RWPE1 (cell line): ENCODE measurements at regions not wholly inside any gene's neighbourhood (a gene's known extent, or its start where the extent isn't known, plus 50 kb on each side); places are given as distances from the start of the nearest gene placed in this dataset.

ENCODE experiments used
- CTCF ChIA-PET: fragments of 350-600 bp; sonication (Branson Sonifier 250); formaldehyde crosslinking; extraction: SDS; loops from one replicate; lab custom pipeline; 2021; lab: Yijun Ruan, JAX
- POLR2A ChIA-PET: fragments of 400-600 bp; formaldehyde crosslinking; extraction: SDS; loops from one replicate; lab custom pipeline; 2020; ENCODE audit warnings: antibody characterized with exemption; ENCODE audit not compliant: low non-redundant PET; lab: Yijun Ruan, JAX
- DNase-seq: peaks from one replicate; pipeline ENCODE4 v3.0.0; 2012; ENCODE audit warnings: low spot score
- H3K27ac ChIP-seq: fragments of 450-650 bp; 2 replicates; pipeline ENCODE4 v1.5.1; 2017
- TF ChIP-seq, protein P1 (sequence below): fragments of 450-650 bp; conservative IDR thresholded peaks from 2 replicates; pipeline ENCODE4 v1.5.1; 2017; ENCODE audit warnings: low read depth, mild to moderate bottlenecking

DNA sequence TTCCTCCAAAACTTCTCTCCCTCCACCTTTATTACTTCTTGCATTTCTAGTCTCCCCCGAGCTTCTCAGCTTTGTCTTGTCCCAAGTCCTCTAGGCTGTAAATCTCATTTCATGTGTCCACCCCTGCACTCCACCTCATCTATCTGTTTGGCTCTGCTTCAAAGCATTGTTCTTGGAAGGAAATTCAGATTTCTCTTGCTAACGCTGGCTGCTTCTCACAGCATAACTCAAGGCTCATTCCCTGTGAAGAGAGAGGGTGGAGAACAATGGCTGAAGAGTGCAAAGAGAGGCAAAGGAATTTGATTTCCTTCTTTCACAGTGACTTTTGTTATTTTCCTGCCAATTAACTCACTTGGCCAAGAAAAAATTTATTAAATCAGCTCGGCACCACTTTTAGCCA, 476.5 kb downstream of the TMEM114 start:
- CTCF ChIA-PET = no interaction called here
- POLR2A ChIA-PET = no interaction called here
- TF ChIP-seq, protein P1, sequence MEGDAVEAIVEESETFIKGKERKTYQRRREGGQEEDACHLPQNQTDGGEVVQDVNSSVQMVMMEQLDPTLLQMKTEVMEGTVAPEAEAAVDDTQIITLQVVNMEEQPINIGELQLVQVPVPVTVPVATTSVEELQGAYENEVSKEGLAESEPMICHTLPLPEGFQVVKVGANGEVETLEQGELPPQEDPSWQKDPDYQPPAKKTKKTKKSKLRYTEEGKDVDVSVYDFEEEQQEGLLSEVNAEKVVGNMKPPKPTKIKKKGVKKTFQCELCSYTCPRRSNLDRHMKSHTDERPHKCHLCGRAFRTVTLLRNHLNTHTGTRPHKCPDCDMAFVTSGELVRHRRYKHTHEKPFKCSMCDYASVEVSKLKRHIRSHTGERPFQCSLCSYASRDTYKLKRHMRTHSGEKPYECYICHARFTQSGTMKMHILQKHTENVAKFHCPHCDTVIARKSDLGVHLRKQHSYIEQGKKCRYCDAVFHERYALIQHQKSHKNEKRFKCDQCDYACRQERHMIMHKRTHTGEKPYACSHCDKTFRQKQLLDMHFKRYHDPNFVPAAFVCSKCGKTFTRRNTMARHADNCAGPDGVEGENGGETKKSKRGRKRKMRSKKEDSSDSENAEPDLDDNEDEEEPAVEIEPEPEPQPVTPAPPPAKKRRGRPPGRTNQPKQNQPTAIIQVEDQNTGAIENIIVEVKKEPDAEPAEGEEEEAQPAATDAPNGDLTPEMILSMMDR = no peak
- no peak for DNase-seq
- H3K27ac ChIP-seq = no peak overlapping the region

- TF ChIP-seq, protein P1 = no peak
- CTCF ChIA-PET = no interaction called here
- POLR2A ChIA-PET = no interaction called here
- no peak for DNase-seq
- H3K27ac ChIP-seq = no peak overlapping the region
Measured at GRCh38 chr16:8110572-8111514, 479.5 kb downstream of the TMEM114 start.

DNA sequence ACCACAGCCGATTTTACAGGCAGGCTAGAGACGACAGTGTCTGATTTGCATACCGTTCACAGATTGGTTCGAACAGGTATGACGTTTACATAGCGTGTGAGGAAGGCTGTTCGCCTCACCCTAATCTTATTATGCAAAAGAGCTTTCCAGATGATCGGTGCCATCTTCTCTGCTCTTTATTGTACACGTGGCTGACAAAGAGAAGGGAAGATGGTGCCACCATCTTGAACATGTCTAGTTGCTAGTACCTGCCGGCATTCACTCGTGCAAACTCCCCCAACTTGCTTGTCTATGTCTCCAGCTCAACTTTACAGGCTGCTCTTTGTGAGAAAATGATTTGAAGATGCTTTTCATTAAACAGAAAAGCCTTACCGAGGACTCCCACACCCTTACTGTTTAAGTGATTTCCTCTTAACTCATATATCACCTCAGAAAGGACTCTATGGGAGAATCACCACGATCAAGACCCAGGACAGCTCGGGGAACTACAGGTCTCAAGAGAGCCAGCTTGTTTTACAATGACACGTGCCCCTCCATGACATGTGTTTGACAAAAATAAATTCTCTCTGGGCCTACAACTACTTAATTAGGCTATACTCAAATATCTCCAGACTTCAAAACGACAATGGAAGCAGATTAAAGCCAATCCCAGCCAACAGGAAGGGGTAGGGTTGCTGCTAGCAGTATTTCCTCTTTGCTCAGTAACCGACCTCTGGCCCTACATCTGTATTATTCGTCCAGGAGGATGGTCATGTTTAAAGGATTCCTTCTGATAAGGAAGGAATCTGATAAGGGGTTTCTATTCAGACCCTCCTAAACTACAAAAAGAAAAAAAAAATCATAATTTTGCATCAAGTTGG, 480.6 kb downstream of the TMEM114 start:
- TF ChIP-seq, protein P1 = no peak

DNA sequence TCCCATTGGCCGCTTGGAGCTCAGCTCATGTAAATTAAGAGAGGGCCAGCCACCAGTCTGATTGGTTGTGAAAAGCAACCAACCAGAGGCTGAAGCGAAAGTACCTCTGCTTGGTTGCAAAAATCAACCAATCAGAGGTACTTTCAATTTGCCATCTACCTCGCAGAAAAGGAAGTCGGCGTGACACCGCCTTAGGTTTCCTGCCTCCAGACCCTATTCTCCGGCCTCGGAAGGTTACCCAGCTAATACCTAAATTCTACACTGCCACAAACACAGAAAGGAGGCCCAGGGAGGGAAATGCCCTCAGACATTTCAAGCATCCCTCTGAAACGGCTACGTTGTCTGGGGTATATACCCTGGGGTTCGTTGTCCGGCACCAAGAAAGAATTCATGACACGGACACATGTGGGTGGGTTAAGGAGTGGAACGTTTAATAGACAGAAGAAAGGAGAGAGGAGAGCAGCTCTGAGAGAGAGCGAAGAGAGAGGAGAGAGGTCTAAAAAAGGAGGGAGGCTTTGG, 481.3 kb downstream of the TMEM114 start:
- no peak overlapping the region for H3K27ac ChIP-seq
- ChIA-PET POLR2A (no interaction called here), CTCF (no interaction called here)
- TF ChIP-seq, protein P1 = no peak
- DNase-seq = no peak

More for the DNA sequence above, 480.6 kb downstream of the TMEM114 start:
- ChIA-PET CTCF (no interaction called here), POLR2A (no interaction called here)
- no peak for DNase-seq
- H3K27ac ChIP-seq = no peak overlapping the region

- no peak for DNase-seq
Measured at GRCh38 chr16:8107296-8107695, 483.0 kb downstream of the TMEM114 start.

More at GRCh38 chr16:8107296-8107695, 483.0 kb downstream of the TMEM114 start:
- no peak overlapping the region for H3K27ac ChIP-seq
- ChIA-PET POLR2A (no interaction called here), CTCF (no interaction called here)
- TF ChIP-seq, protein P1 = no peak
